Astrocyte (in vitro differentiated cells and primary cell): ENCODE measurements at regions not wholly inside any gene's neighbourhood (a gene's known extent, or its start where the extent isn't known, plus 50 kb on each side); places are given as distances from the start of the nearest gene placed in this dataset.
"Not testable (repeated sequence)": the region's sequence is repeated elsewhere in the genome, so short reads cannot be mapped to it uniquely, and the experiment has no call there.

ENCODE experiments used
- DNase-seq: peaks from one replicate; pipeline ENCODE4 v3.0.0-alpha.2; 2010; ENCODE audit warnings: low read depth
- FAIRE-seq: peaks from 2 replicates; lab custom pipeline; 2011; peaks lifted over from hg19 to GRCh38; lab: Jason Lieb, UNC
- H2AFZ ChIP-seq: 2 replicates; pipeline ENCODE4 v1.6.0; 2012; ENCODE audit warnings: low read depth, low read length, inconsistent platforms
- H3K27ac ChIP-seq: 2 replicates; pipeline ENCODE4 v1.5.1; 2011; ENCODE audit warnings: low read depth, low read length, inconsistent platforms
- H3K27me3 ChIP-seq: 2 replicates; pipeline ENCODE4 v1.6.0; 2011; ENCODE audit warnings: low read length, inconsistent platforms; ENCODE audit not compliant: insufficient read depth
- H3K36me3 ChIP-seq: 2 replicates; pipeline ENCODE4 v1.5.1; 2011; ENCODE audit warnings: low read length, inconsistent platforms; ENCODE audit not compliant: insufficient read depth
- H3K4me1 ChIP-seq: 2 replicates; pipeline ENCODE4 v1.5.1; 2011; ENCODE audit warnings: low read length, inconsistent platforms; ENCODE audit not compliant: insufficient read depth
- H3K4me2 ChIP-seq: 2 replicates; pipeline ENCODE4 v1.6.0; 2012; ENCODE audit warnings: low read length, inconsistent platforms
- H3K4me3 ChIP-seq: 2 replicates; pipeline ENCODE4 v1.5.1; 2011; ENCODE audit warnings: low read depth, mild to moderate bottlenecking, low read length, inconsistent platforms; ENCODE audit not compliant: insufficient read depth
- H3K79me2 ChIP-seq: 2 replicates; pipeline ENCODE4 v1.6.0; 2012; ENCODE audit warnings: mild to moderate bottlenecking, low read length, inconsistent platforms; ENCODE audit not compliant: insufficient read depth
- H3K9ac ChIP-seq: 2 replicates; pipeline ENCODE4 v1.6.0; 2012; ENCODE audit warnings: mild to moderate bottlenecking, low read length, inconsistent platforms
- H3K9me3 ChIP-seq: 2 replicates; pipeline ENCODE4 v1.5.1; 2012; ENCODE audit warnings: low read depth, mild to moderate bottlenecking, low read length, inconsistent platforms; ENCODE audit not compliant: insufficient read depth
- H4K20me1 ChIP-seq: 2 replicates; pipeline ENCODE4 v1.6.0; 2012; ENCODE audit warnings: low read length, inconsistent platforms; ENCODE audit not compliant: insufficient read depth
- H3K27ac Mint-ChIP-seq: one replicate; pipeline ENCODE4 v1.8.0; 2021; ENCODE audit warnings: mild to moderate bottlenecking, mixed read lengths; ENCODE audit not compliant: unreplicated experiment
- H3K27me3 Mint-ChIP-seq: one replicate; pipeline ENCODE4 v1.8.0; 2021; ENCODE audit warnings: low read depth, mixed read lengths; ENCODE audit not compliant: unreplicated experiment
- H3K36me3 Mint-ChIP-seq: one replicate; pipeline ENCODE4 v1.8.0; 2021; ENCODE audit warnings: low read depth, mixed read lengths; ENCODE audit not compliant: unreplicated experiment
- H3K4me1 Mint-ChIP-seq: one replicate; pipeline ENCODE4 v1.8.0; 2021; ENCODE audit warnings: low read depth, mixed read lengths; ENCODE audit not compliant: unreplicated experiment
- H3K4me3 Mint-ChIP-seq: one replicate; pipeline ENCODE4 v1.8.0; 2021; ENCODE audit warnings: mild to moderate bottlenecking, moderate library complexity, mixed read lengths; ENCODE audit not compliant: unreplicated experiment
- H3K9me3 Mint-ChIP-seq: one replicate; pipeline ENCODE4 v1.8.0; 2021; ENCODE audit warnings: mild to moderate bottlenecking, mixed read lengths; ENCODE audit not compliant: unreplicated experiment
- CTCF ChIP-seq: IDR thresholded peaks from 2 replicates; pipeline ENCODE4 v1.5.1; 2011; ENCODE audit warnings: low read depth, mild to moderate bottlenecking, inconsistent platforms, low read length, moderate library complexity; ENCODE audit not compliant: insufficient read depth
- EZH2 ChIP-seq: IDR thresholded peaks from 2 replicates; pipeline ENCODE4 v1.6.1; 2012; ENCODE audit warnings: mild to moderate bottlenecking, low read length, inconsistent platforms; ENCODE audit not compliant: insufficient read depth

DNA sequence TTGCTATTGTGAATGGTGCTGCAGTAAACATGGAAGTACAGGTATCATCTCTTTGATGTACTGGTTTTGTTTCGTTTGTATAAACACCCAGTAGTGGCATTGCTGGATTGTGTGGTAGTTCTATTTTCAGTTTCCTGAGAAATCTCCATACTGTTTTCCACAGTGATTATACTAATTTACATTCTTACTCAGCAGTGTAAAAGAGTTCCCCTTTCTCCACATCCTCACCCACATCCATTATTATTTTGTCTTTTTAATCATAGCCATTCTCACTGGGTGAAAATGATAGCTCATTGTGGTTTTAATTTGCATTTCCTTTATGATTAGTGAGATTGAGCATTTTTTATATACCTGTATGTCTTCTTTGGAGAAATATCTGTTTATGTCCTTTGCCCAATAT is 62.3 kb upstream of the PARP4 start:
- Mint-ChIP-seq H3K9me3 (peaks cover 10% of the 10 kb centered on the region), H3K4me1 (no peaks in the 10 kb centered on the region), H3K36me3 (no peaks in the 10 kb centered on the region), H3K27ac (no peak overlapping the region), H3K27me3 (no peaks in the 10 kb centered on the region), H3K4me3 (no peak overlapping the region)
- no peaks in the 10 kb centered on the region for H4K20me1 ChIP-seq
- no peaks in the 10 kb centered on the region for H3K9me3 ChIP-seq
- H2AFZ ChIP-seq, result no peak overlapping the region
- no peak for DNase-seq
- H3K4me2 ChIP-seq, result no peak overlapping the region
- H3K27me3 ChIP-seq, result no peaks in the 10 kb centered on the region
- no peak for FAIRE-seq
- no peak overlapping the region for H3K9ac ChIP-seq
- H3K4me3 ChIP-seq, result no peak overlapping the region
- H3K27ac ChIP-seq, result no peak overlapping the region
- H3K79me2 ChIP-seq, result no peaks in the 10 kb centered on the region
- no peaks in the 10 kb centered on the region for H3K36me3 ChIP-seq
- H3K4me1 ChIP-seq, result no peaks in the 10 kb centered on the region
- TF ChIP-seq CTCF, result no peak
- no peak for TF ChIP-seq EZH2

DNA sequence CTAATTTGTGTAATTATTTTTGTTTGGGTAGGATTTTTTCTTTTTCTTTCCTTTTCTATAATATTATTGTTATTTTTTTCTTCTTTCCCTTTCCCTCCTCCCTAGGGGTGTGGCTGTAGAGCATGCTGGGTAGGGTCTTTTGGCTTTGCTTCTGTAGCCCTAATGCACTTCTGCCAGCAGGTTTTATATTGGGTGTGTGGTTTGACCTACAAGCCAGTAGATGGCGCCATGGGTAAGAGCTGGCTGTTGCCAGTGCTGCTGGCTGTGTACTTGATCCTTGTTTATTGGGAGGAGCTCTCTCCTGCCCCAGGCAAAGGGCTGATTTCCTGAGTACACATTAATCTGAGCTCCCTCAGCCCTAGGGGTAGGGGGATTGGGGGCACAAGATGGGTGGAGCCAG is 67.7 kb upstream of the PARP4 start:
- H3K36me3 ChIP-seq, DNase-seq, H3K9me3 Mint-ChIP-seq, H3K4me1 ChIP-seq, H2AFZ ChIP-seq, H3K9ac ChIP-seq, H4K20me1 ChIP-seq, H3K27ac ChIP-seq, H3K4me2 ChIP-seq, H3K27ac Mint-ChIP-seq, H3K27me3 ChIP-seq, H3K27me3 Mint-ChIP-seq, H3K4me3 ChIP-seq, H3K36me3 Mint-ChIP-seq, FAIRE-seq, H3K9me3 ChIP-seq, H3K4me1 Mint-ChIP-seq, H3K79me2 ChIP-seq: not testable (repeated sequence)
- peak overlapping the region; percentile 80 for H3K4me3 Mint-ChIP-seq
- peak; percentile 19 for TF ChIP-seq CTCF

DNA sequence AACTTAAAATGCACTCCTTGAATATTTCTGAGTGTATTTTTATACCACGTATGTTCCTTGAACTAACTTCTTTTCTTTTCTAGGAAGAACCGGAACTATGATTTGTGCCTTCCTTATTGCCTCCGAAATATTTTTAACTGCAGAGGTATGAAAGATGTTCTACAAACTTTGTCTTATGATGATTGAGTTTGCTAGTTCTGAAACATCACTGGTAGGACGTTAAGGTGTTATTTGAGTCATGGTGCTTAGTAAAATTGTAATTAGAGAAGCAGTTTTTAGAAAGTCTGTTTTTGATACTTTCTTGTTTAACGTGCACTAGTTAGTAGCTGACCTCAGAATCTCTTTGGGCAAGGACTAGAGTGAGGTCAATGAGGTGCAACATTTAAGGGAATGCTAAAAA is 69.0 kb upstream of the PARP4 start:
- not testable (repeated sequence) for H3K79me2 ChIP-seq, FAIRE-seq, H3K27me3 ChIP-seq, H3K9me3 ChIP-seq, H2AFZ ChIP-seq, H3K36me3 Mint-ChIP-seq, DNase-seq, H3K36me3 ChIP-seq, H3K27me3 Mint-ChIP-seq, H3K4me3 Mint-ChIP-seq, H3K9me3 Mint-ChIP-seq, H4K20me1 ChIP-seq, H3K4me1 Mint-ChIP-seq, H3K4me3 ChIP-seq, H3K4me1 ChIP-seq, H3K27ac Mint-ChIP-seq, H3K27ac ChIP-seq, H3K9ac ChIP-seq, H3K4me2 ChIP-seq

DNA sequence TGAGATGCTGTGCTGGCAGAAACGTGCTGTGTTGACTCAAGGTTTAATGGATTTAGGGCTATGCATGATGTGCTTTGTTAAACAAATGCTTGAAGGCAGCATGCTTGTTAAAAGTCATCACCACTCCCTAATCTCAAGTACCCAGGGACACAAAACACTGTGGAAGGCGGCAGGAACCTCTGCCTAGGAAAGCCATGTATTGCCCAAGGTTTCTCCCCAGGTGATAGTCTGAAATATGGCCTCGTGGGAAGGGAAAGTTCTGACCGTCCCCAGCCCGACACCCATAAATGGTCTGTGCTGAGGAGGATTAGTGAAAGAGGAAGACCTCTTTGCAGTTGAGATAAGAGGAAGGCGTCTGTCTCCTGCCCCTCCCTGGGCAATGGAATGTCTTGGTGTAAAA is 79.1 kb upstream of the PARP4 start:
- not testable (repeated sequence) for H3K9ac ChIP-seq, H3K4me3 Mint-ChIP-seq, H3K4me2 ChIP-seq

GRCh38 chr13:24597906-24598670 is 82.1 kb upstream of the ATP12A start:
- FAIRE-seq, H3K9me3 Mint-ChIP-seq: not testable (repeated sequence)

More for the DNA sequence above, 79.1 kb upstream of the PARP4 start:
- not testable (repeated sequence) for H3K4me3 ChIP-seq, H3K79me2 ChIP-seq, H3K9me3 ChIP-seq, H4K20me1 ChIP-seq, H2AFZ ChIP-seq, H3K27ac ChIP-seq, DNase-seq, H3K27me3 Mint-ChIP-seq, H3K36me3 ChIP-seq, H3K27me3 ChIP-seq, H3K36me3 Mint-ChIP-seq, H3K27ac Mint-ChIP-seq, H3K9me3 Mint-ChIP-seq, FAIRE-seq, H3K4me1 ChIP-seq
- peaks cover 27% of the 10 kb centered on the region for H3K4me1 Mint-ChIP-seq

More at GRCh38 chr13:24597906-24598670, 82.1 kb upstream of the ATP12A start:
- not testable (repeated sequence) for H3K9ac ChIP-seq, H3K9me3 ChIP-seq, H3K36me3 ChIP-seq, DNase-seq, H3K36me3 Mint-ChIP-seq, H3K4me2 ChIP-seq, H2AFZ ChIP-seq, H4K20me1 ChIP-seq, H3K27ac Mint-ChIP-seq, H3K4me3 ChIP-seq, H3K4me3 Mint-ChIP-seq, H3K4me1 ChIP-seq, H3K27me3 ChIP-seq, H3K27me3 Mint-ChIP-seq, H3K79me2 ChIP-seq, H3K27ac ChIP-seq, H3K4me1 Mint-ChIP-seq
